GM13977 (cell line): ENCODE measurements at regions not wholly inside any gene's neighbourhood (a gene's known extent, or its start where the extent isn't known, plus 50 kb on each side); places are given as distances from the start of the nearest gene placed in this dataset.

Experiments
- DNase-seq: peaks from one replicate; pipeline ENCODE4 v3.0.0; 2012; ENCODE audit warnings: low spot score
- CTCF ChIP-seq: IDR thresholded peaks from 2 replicates; pipeline ENCODE4 v1.5.1; 2012; ENCODE audit warnings: mild to moderate bottlenecking, control low read depth; ENCODE audit not compliant: insufficient read depth; ENCODE audit errors: extremely low read depth, missing control alignments
- in situ Hi-C: fragments of 300-500 bp; cut with MboI; formaldehyde crosslinking; loops from one replicate; pipeline ENCODE4 v1.12.0; 2022; ENCODE audit warnings: low sequenced_read_pairs, low pct_unique_long_range_greater_than_20kb, mixed read lengths, inconsistent platforms; ENCODE audit not compliant: unreplicated experiment

GRCh38 chr5:135126688-135127438, 92.8 kb upstream of the PITX1 start:
- in situ Hi-C loops: no loop called here
- no peak for TF ChIP-seq CTCF

GRCh38 chr5:135124724-135125123, 90.7 kb upstream of the PITX1 start:
- DNase-seq: no peak
- in situ Hi-C loops: no loop called here
- no peak for TF ChIP-seq CTCF

More at GRCh38 chr5:135126688-135127438, 92.8 kb upstream of the PITX1 start:
- DNase-seq: no peak

GRCh38 chr5:135124128-135124527, 90.1 kb upstream of the PITX1 start:
- in situ Hi-C loops: no loop called here
- no peak for TF ChIP-seq CTCF
- DNase-seq: no peak

GRCh38 chr5:135122797-135123196, 88.8 kb upstream of the PITX1 start:
- no peak for DNase-seq
- TF ChIP-seq CTCF: no peak
- in situ Hi-C loops: no loop called here

GRCh38 chr5:135120951-135121350, 86.9 kb upstream of the PITX1 start:
- no peak for TF ChIP-seq CTCF
- DNase-seq: no peak
- in situ Hi-C loops: no loop called here

GRCh38 chr5:135119481-135119880, 85.5 kb upstream of the PITX1 start:
- in situ Hi-C loops: no loop called here
- no peak for DNase-seq
- no peak for TF ChIP-seq CTCF
